Keratinocyte (primary cell): ENCODE measurements at regions not wholly inside any gene's neighbourhood (a gene's known extent, or its start where the extent isn't known, plus 50 kb on each side); places are given as distances from the start of the nearest gene placed in this dataset.
A peak's percentile ranks its signal among the peaks of the same experiment; 100 is the strongest.

Experiments used
- EZH2 ChIP-seq: IDR thresholded peaks from one replicate; pipeline ENCODE4 v1.6.1; 2012; ENCODE audit warnings: inconsistent platforms, mild to moderate bottlenecking, low read length, moderate library complexity
- TF ChIP-seq, protein P1 (sequence below), 3 experiments: IDR thresholded peaks in 1 of 3; conservative IDR thresholded peaks in 1 of 3; optimal IDR thresholded peaks in 1 of 3; 2 replicates in 2 of 3; 3 replicates in 1 of 3; pipeline versions ENCODE3 to v1.5.1; 2011; ENCODE audit warnings: low read length in 3 of 3, mild to moderate bottlenecking in 3 of 3, moderate library complexity in 2 of 3, control low read depth in 1 of 3, inconsistent platforms in 1 of 3; ENCODE audit not compliant: insufficient read depth in 2 of 3; ENCODE audit errors: extremely low read depth in 1 of 3

DNA sequence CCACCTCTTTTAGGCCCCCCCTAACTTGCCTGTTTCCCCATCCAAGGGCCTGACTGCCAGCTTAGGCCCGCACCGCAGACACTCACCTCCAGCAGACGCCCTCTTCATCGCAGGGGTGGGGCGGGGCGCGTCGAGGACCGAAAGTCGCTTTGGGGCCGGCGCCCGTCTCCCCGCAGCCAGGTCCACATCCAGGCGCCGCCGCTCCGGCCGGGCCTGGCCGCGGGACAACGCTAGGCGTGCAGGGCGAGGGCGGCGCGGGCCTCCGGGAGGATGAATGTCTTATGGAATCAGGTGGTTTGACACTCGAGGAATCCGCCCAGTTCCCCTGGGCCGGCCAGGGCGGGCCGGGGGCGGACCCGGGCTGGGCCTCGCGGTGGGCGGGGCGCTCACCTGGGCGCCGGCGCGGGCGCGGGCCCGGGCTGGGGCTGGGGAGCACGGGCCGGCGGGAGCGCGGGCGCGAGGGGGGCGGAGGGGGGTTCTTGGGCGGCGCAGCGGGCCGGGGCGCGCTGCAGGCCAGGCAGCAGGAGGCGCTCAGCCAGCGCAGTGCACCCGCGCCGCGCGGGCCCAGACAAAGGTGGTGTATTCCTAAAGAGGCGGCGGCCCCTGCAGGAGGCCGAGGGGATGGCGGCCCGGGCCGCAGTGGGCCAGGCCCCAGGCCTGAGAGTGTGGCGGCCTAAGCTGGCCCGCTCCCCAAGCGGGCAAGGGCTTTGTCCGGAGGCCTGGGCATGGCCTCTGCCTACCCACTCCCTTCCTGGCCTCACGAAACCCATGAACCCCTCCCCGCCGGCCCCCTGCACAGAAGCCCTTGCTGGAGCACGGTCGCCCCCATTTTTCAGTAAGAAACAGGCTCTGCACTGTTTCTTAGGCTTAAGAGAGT lies 177.6 kb downstream of the IGLL1 start:
- TF ChIP-seq, protein P1, sequence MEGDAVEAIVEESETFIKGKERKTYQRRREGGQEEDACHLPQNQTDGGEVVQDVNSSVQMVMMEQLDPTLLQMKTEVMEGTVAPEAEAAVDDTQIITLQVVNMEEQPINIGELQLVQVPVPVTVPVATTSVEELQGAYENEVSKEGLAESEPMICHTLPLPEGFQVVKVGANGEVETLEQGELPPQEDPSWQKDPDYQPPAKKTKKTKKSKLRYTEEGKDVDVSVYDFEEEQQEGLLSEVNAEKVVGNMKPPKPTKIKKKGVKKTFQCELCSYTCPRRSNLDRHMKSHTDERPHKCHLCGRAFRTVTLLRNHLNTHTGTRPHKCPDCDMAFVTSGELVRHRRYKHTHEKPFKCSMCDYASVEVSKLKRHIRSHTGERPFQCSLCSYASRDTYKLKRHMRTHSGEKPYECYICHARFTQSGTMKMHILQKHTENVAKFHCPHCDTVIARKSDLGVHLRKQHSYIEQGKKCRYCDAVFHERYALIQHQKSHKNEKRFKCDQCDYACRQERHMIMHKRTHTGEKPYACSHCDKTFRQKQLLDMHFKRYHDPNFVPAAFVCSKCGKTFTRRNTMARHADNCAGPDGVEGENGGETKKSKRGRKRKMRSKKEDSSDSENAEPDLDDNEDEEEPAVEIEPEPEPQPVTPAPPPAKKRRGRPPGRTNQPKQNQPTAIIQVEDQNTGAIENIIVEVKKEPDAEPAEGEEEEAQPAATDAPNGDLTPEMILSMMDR (optimal IDR thresholded peaks at IDR 0.05 in 1 of 3, IDR thresholded peaks at IDR 0.05 in 1 of 3, conservative IDR thresholded peaks at IDR 0.05 in 1 of 3; ENCODE audit: extremely low read depth in 1 of 3, insufficient read depth in 2 of 3, low read length in 3 of 3) = peak; percentile 36 to 85 (median 80)
- no peak for TF ChIP-seq EZH2
